ENCODE measurements at regions not wholly inside any gene's neighbourhood (a gene's known extent, or its start where the extent isn't known, plus 50 kb on each side); places are given as distances from the start of the nearest gene placed in this dataset.
A peak's percentile ranks its signal among the peaks of the same experiment; 100 is the strongest.
"Not testable (repeated sequence)": the region's sequence is repeated elsewhere in the genome, so short reads cannot be mapped to it uniquely, and the experiment has no call there.

GRCh38 chr15:39260391-39260790, 320.5 kb upstream of the THBS1 start:
- H3K36me3 ChIP-seq (ENCODE audit: control insufficient read depth in 4 of 4, insufficient read depth in 4 of 4, low read length in 3 of 4), result no peaks in the 10 kb centered on the region
- no peaks in the 10 kb centered on the region for H3K9me3 ChIP-seq (ENCODE audit: control extremely low read depth in 1 of 5, control insufficient read depth in 4 of 5, insufficient read depth in 2 of 5, low read depth in 1 of 5, low read length in 4 of 5)
- H3K27me3 ChIP-seq (replicated peaks in 2 of 5; ENCODE audit: control insufficient read depth in 4 of 5, insufficient read depth in 5 of 5, low read length in 4 of 5), result peaks cover 0 to 5% (median 3%) of the 10 kb centered on the region in 5 experiments
- DNase-seq, result no peak
- no peak overlapping the region for H3K27ac ChIP-seq (ENCODE audit: insufficient read depth in 1 of 2, low read depth in 1 of 2, low read length in 2 of 2, poor library complexity in 1 of 2, severe bottlenecking in 2 of 2)
- WGBS (ENCODE audit: insufficient coverage), result no CpG with 5 or more reads among the region's 1 CpG
- peaks cover 0 to 7% (median 2%) of the 10 kb centered on the region in 4 experiments for H3K4me1 ChIP-seq (ENCODE audit: control extremely low read depth in 1 of 4, control insufficient read depth in 4 of 4, insufficient read depth in 4 of 4, low read length in 3 of 4)
- CTCF ChIA-PET, result no interaction called here
- POLR2A ChIA-PET, result no interaction called here
- H3K4me3 ChIP-seq (ENCODE audit: control insufficient read depth in 1 of 7, extremely low read depth in 1 of 7, insufficient read depth in 4 of 7, low read depth in 2 of 7, low read length in 6 of 7), result no peak overlapping the region

- H3K27ac ChIP-seq (ENCODE audit: insufficient read depth in 1 of 2, low read depth in 1 of 2, low read length in 2 of 2, poor library complexity in 1 of 2, severe bottlenecking in 2 of 2), result no peak overlapping the region
- no peaks in the 10 kb centered on the region for H3K36me3 ChIP-seq (ENCODE audit: control insufficient read depth in 4 of 4, insufficient read depth in 4 of 4, low read length in 3 of 4)
- POLR2A ChIA-PET, result no interaction called here
- no peaks in the 10 kb centered on the region for H3K9me3 ChIP-seq (ENCODE audit: control extremely low read depth in 1 of 5, control insufficient read depth in 4 of 5, insufficient read depth in 2 of 5, low read depth in 1 of 5, low read length in 4 of 5)
- no peak for DNase-seq
- no peak overlapping the region for H3K4me3 ChIP-seq (ENCODE audit: control insufficient read depth in 1 of 7, extremely low read depth in 1 of 7, insufficient read depth in 4 of 7, low read depth in 2 of 7, low read length in 6 of 7)
- H3K27me3 ChIP-seq (replicated peaks in 2 of 5; ENCODE audit: control insufficient read depth in 4 of 5, insufficient read depth in 5 of 5, low read length in 4 of 5), result peaks cover 0 to 6% (median 3%) of the 10 kb centered on the region in 5 experiments
- CTCF ChIA-PET, result interaction anchor here (0.7 kb wide), 1 partner anchor 106 kb away, joined by 3 read pairs; no protein-coding TSS in a partner anchor
- H3K4me1 ChIP-seq (ENCODE audit: control extremely low read depth in 1 of 4, control insufficient read depth in 4 of 4, insufficient read depth in 4 of 4, low read length in 3 of 4), result peaks cover 0 to 7% (median 2%) of the 10 kb centered on the region in 4 experiments
Measured at GRCh38 chr15:39260791-39261190, 320.1 kb upstream of the THBS1 start.

DNA sequence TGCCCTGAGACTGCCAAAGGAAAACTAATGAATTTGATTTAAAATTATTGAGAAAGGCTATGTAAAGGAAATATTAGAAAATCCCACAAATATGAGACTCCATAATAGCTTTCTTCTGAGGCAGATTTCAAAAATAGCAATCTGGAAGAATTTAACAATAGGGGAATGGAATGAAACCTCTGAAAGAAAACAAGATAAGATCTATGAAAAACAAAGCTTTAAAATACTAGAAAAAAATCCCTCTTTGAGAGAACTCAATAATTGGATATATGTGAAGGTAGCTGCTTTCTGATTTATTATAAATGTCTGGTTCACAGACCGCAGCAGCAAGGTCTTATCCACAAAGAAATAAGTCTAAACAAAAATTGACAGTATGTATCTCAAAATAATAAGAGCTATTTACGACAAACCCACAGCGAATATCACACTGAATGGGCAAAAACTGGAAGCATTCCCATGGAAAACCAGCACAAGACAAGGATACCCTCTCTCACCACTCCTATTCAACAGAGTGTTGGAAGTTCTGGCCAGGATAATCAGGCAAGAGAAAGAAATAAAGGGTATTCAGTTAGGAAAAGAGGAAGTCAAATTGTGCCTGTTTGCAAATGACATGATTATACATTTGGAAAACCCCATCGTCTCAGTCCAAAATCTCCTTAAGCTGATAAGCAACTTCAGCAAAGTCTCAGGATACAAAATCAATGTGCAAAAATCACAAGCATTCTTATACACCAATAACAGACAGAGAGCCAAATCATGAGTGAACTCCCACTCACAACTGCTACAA, 319.3 kb upstream of the THBS1 start:
- not testable (repeated sequence) for H3K36me3 ChIP-seq (ENCODE audit: control insufficient read depth in 4 of 4, insufficient read depth in 4 of 4, low read length in 3 of 4); H3K4me1 ChIP-seq (ENCODE audit: control extremely low read depth in 1 of 4, control insufficient read depth in 4 of 4, insufficient read depth in 4 of 4, low read length in 3 of 4); H3K9me3 ChIP-seq (ENCODE audit: control extremely low read depth in 1 of 5, control insufficient read depth in 4 of 5, insufficient read depth in 2 of 5, low read depth in 1 of 5, low read length in 4 of 5); H3K4me3 ChIP-seq (ENCODE audit: control insufficient read depth in 1 of 7, extremely low read depth in 1 of 7, insufficient read depth in 4 of 7, low read depth in 2 of 7, low read length in 6 of 7); H3K27ac ChIP-seq (ENCODE audit: insufficient read depth in 1 of 2, low read depth in 1 of 2, low read length in 2 of 2, poor library complexity in 1 of 2, severe bottlenecking in 2 of 2)
- 0% methylated on average over 1 of the region's 4 CpGs for WGBS (ENCODE audit: insufficient coverage)
- DNase-seq, result peak in 2 of 3 donors; percentile 35 to 43
- peaks cover 0 to 12% (median 3%) of the 10 kb centered on the region in 5 experiments for H3K27me3 ChIP-seq (replicated peaks in 2 of 5; ENCODE audit: control insufficient read depth in 4 of 5, insufficient read depth in 5 of 5, low read length in 4 of 5)
- CTCF ChIA-PET, result interaction anchor here (0.7 kb wide), 1 partner anchor 106 kb away, joined by 3 read pairs; no protein-coding TSS in a partner anchor
- POLR2A ChIA-PET, result interaction anchor here (0.7 kb wide), 1 partner anchor 345 kb away, joined by 3 read pairs; no protein-coding TSS in a partner anchor

DNA sequence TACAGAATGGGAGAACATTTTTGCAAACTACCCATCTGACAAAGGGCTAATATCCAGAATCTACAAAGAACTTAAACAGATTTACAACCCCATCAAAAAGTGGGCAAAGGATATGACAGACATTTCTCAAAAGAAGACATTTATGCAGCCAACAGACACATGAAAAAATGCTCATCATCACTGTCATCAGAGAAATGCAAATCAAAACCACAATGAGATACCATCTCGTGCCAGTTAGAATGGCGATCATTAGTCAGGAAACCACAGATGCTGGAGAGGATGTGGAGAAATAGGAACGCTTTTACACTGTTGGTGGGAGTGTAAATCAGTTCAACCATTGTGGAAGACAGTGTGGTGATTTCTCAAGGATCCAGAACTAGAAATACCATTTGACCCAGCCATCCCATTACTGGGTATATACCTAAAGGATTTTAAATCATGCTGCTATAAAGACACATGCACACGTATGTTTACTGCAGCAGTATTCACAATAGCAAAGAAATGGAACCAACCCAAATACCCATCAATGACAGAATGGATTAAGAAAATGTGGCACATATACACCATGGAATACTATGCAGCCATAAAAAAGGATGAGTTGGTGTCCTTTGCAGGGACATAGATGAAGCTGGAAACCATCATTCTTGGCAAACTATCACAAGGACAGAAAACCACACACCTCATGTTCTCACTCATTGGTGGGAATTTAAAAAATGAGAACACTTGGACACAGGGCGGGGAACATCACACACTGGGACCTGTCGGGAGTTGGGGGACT, 317.7 kb upstream of the THBS1 start:
- no CpG with 5 or more reads among the region's 6 CpGs for WGBS (ENCODE audit: insufficient coverage)
- not testable (repeated sequence) for H3K36me3 ChIP-seq (ENCODE audit: control insufficient read depth in 4 of 4, insufficient read depth in 4 of 4, low read length in 3 of 4)

DNA sequence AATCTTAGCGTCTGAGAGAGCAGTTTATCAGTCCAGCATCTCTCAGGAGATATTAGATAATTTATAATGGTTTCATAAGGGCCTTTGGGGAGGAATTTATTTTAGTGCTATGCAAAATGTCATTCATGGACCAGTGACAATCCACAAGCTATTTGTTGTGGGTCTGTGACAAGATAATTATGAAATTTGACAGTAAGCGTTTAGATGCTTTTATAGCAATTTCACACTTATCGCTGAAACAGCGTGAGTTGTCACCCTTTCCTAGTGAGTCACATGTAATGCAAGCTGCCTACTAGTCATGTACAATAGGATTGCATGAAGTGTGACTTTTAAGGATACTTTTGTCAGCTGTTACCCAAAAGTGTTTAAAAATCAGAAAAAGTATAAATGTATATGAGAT, 315.6 kb upstream of the THBS1 start:
- WGBS (ENCODE audit: insufficient coverage), result 96% methylated on average over 3 of the region's 4 CpGs

More for the DNA sequence above, 317.7 kb upstream of the THBS1 start:
- H3K4me3 ChIP-seq (ENCODE audit: control insufficient read depth in 1 of 7, extremely low read depth in 1 of 7, insufficient read depth in 4 of 7, low read depth in 2 of 7, low read length in 6 of 7); H3K27ac ChIP-seq (ENCODE audit: insufficient read depth in 1 of 2, low read depth in 1 of 2, low read length in 2 of 2, poor library complexity in 1 of 2, severe bottlenecking in 2 of 2); POLR2A ChIA-PET; H3K4me1 ChIP-seq (ENCODE audit: control extremely low read depth in 1 of 4, control insufficient read depth in 4 of 4, insufficient read depth in 4 of 4, low read length in 3 of 4); H3K9me3 ChIP-seq (ENCODE audit: control extremely low read depth in 1 of 5, control insufficient read depth in 4 of 5, insufficient read depth in 2 of 5, low read depth in 1 of 5, low read length in 4 of 5); CTCF ChIA-PET: not testable (repeated sequence)
- H3K27me3 ChIP-seq (replicated peaks in 2 of 5; ENCODE audit: control insufficient read depth in 4 of 5, insufficient read depth in 5 of 5, low read length in 4 of 5), result peaks cover 0 to 12% (median 3%) of the 10 kb centered on the region in 5 experiments
- DNase-seq, result peak; percentile 18 to 65 (median 54)

GRCh38 chr15:39266890-39267289, 314.0 kb upstream of the THBS1 start:
- POLR2A ChIA-PET, result interaction anchor here (0.6 kb wide), 1 partner anchor 131 kb away, joined by 3 read pairs; no protein-coding TSS in a partner anchor
- peaks cover 0 to 3% (median 0%) of the 10 kb centered on the region in 4 experiments for H3K4me1 ChIP-seq (ENCODE audit: control extremely low read depth in 1 of 4, control insufficient read depth in 4 of 4, insufficient read depth in 4 of 4, low read length in 3 of 4)
- no peak for DNase-seq
- CTCF ChIA-PET, result interaction anchor here (1.1 kb wide), 1 partner anchor 146 kb away, joined by 3 read pairs; no protein-coding TSS in a partner anchor
- no peaks in the 10 kb centered on the region for H3K9me3 ChIP-seq (ENCODE audit: control extremely low read depth in 1 of 5, control insufficient read depth in 4 of 5, insufficient read depth in 2 of 5, low read depth in 1 of 5, low read length in 4 of 5)
- peaks cover 0 to 12% (median 3%) of the 10 kb centered on the region in 5 experiments for H3K27me3 ChIP-seq (replicated peaks in 2 of 5; ENCODE audit: control insufficient read depth in 4 of 5, insufficient read depth in 5 of 5, low read length in 4 of 5)
- no peak overlapping the region for H3K4me3 ChIP-seq (ENCODE audit: control insufficient read depth in 1 of 7, extremely low read depth in 1 of 7, insufficient read depth in 4 of 7, low read depth in 2 of 7, low read length in 6 of 7)
- H3K36me3 ChIP-seq (ENCODE audit: control insufficient read depth in 4 of 4, insufficient read depth in 4 of 4, low read length in 3 of 4), result no peaks in the 10 kb centered on the region
- no peak overlapping the region for H3K27ac ChIP-seq (ENCODE audit: insufficient read depth in 1 of 2, low read depth in 1 of 2, low read length in 2 of 2, poor library complexity in 1 of 2, severe bottlenecking in 2 of 2)
- no CpG with 5 or more reads among the region's 1 CpG for WGBS (ENCODE audit: insufficient coverage)

More for the DNA sequence above, 315.6 kb upstream of the THBS1 start:
- no peaks in the 10 kb centered on the region for H3K36me3 ChIP-seq (ENCODE audit: control insufficient read depth in 4 of 4, insufficient read depth in 4 of 4, low read length in 3 of 4)
- no peak overlapping the region for H3K4me3 ChIP-seq (ENCODE audit: control insufficient read depth in 1 of 7, extremely low read depth in 1 of 7, insufficient read depth in 4 of 7, low read depth in 2 of 7, low read length in 6 of 7)
- peaks cover 0 to 12% (median 3%) of the 10 kb centered on the region in 5 experiments for H3K27me3 ChIP-seq (replicated peaks in 2 of 5; ENCODE audit: control insufficient read depth in 4 of 5, insufficient read depth in 5 of 5, low read length in 4 of 5)
- POLR2A ChIA-PET, result no interaction called here
- peaks cover 0 to 7% (median 2%) of the 10 kb centered on the region in 4 experiments for H3K4me1 ChIP-seq (ENCODE audit: control extremely low read depth in 1 of 4, control insufficient read depth in 4 of 4, insufficient read depth in 4 of 4, low read length in 3 of 4)
- no peaks in the 10 kb centered on the region for H3K9me3 ChIP-seq (ENCODE audit: control extremely low read depth in 1 of 5, control insufficient read depth in 4 of 5, insufficient read depth in 2 of 5, low read depth in 1 of 5, low read length in 4 of 5)
- no peak overlapping the region for H3K27ac ChIP-seq (ENCODE audit: insufficient read depth in 1 of 2, low read depth in 1 of 2, low read length in 2 of 2, poor library complexity in 1 of 2, severe bottlenecking in 2 of 2)
- no peak for DNase-seq
- CTCF ChIA-PET, result no interaction called here
